Lower leg skin (tissue), 3 donors: ENCODE measurements at regions not wholly inside any gene's neighbourhood (a gene's known extent, or its start where the extent isn't known, plus 50 kb on each side); places are given as distances from the start of the nearest gene placed in this dataset.

ENCODE experiments used
- POLR2A ChIP-seq, 2 donors: fragments of 450-650 bp; IDR thresholded peaks; one replicate each; pipeline ENCODE4 v1.6.1; 2016 to 2017; ENCODE audit warnings: antibody characterized with exemption in 2 of 2, mild to moderate bottlenecking in 1 of 2, moderate library complexity in 1 of 2
- TF ChIP-seq, protein P1 (sequence below), 3 donors: fragments of 450-650 bp; IDR thresholded peaks; one replicate each; pipeline ENCODE4 v1.5.1; 2016; ENCODE audit warnings: antibody characterized with exemption in 3 of 3, mild to moderate bottlenecking in 3 of 3, moderate library complexity in 2 of 3

DNA sequence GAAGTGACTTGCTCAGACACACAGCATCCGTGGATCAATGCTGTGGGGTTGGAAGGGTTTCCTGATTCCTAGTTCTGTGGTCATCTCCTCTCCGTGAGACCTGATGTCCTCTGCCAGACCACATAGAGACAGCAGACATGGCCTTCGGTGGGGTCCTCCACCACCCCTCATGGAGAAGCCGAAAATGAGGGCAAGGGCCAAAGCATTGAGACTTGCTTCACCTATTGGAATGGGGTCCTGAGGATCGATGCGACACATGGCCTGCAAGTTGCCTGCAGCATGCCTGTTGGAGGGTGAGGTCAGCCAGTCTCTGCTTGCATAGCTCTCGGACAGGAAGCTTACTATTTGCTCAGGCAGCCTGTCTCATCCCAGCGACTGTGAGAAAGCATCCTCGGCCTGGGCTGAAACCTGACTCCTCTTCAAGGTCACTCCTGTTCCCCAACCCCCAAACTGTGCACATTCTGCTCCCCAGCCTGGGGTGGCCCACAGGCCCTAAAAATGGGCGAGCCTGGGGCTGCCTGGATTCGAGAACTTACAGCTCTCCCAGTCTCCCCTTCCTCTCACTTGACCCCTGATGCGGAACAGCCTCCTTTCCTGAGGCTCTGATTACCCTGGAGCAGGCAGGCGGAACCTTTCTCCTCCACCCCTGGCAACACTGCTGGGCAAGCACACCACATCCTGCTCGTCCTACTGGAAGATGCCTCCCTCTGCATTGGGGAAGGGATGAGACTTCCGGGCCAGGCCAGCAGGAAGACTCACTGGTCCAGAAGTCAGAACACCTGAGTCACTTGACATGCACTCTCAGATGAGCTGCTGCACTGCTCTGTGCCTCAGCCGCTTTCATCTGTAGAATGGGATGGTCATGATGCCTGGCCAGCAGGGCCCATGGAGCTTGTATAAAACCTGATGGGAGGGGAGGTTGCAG, 186.9 kb downstream of the RGS3 start:
- TF ChIP-seq POLR2A (IDR thresholded peaks at IDR 0.05) = no peak
- TF ChIP-seq, protein P1, sequence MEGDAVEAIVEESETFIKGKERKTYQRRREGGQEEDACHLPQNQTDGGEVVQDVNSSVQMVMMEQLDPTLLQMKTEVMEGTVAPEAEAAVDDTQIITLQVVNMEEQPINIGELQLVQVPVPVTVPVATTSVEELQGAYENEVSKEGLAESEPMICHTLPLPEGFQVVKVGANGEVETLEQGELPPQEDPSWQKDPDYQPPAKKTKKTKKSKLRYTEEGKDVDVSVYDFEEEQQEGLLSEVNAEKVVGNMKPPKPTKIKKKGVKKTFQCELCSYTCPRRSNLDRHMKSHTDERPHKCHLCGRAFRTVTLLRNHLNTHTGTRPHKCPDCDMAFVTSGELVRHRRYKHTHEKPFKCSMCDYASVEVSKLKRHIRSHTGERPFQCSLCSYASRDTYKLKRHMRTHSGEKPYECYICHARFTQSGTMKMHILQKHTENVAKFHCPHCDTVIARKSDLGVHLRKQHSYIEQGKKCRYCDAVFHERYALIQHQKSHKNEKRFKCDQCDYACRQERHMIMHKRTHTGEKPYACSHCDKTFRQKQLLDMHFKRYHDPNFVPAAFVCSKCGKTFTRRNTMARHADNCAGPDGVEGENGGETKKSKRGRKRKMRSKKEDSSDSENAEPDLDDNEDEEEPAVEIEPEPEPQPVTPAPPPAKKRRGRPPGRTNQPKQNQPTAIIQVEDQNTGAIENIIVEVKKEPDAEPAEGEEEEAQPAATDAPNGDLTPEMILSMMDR (IDR thresholded peaks at IDR 0.05) = no peak
